Fibroblast of mammary gland (primary cell): ENCODE measurements at regions not wholly inside any gene's neighbourhood (a gene's known extent, or its start where the extent isn't known, plus 50 kb on each side); places are given as distances from the start of the nearest gene placed in this dataset.

Experiments used
- DNase-seq: peaks from one replicate; pipeline ENCODE4 v3.0.0-alpha.2; 2010; ENCODE audit warnings: low read depth
- H3K4me3 ChIP-seq: 2 replicates; pipeline ENCODE4 v1.5.1; 2011; ENCODE audit warnings: low read depth, mild to moderate bottlenecking, low read length, moderate library complexity; ENCODE audit not compliant: control insufficient read depth
- TF ChIP-seq, protein P1 (sequence below): conservative IDR thresholded peaks from 2 replicates; pipeline ENCODE4 v1.5.1; 2011; ENCODE audit warnings: low read depth, low read length, inconsistent platforms; ENCODE audit not compliant: control insufficient read depth, insufficient read depth

DNA sequence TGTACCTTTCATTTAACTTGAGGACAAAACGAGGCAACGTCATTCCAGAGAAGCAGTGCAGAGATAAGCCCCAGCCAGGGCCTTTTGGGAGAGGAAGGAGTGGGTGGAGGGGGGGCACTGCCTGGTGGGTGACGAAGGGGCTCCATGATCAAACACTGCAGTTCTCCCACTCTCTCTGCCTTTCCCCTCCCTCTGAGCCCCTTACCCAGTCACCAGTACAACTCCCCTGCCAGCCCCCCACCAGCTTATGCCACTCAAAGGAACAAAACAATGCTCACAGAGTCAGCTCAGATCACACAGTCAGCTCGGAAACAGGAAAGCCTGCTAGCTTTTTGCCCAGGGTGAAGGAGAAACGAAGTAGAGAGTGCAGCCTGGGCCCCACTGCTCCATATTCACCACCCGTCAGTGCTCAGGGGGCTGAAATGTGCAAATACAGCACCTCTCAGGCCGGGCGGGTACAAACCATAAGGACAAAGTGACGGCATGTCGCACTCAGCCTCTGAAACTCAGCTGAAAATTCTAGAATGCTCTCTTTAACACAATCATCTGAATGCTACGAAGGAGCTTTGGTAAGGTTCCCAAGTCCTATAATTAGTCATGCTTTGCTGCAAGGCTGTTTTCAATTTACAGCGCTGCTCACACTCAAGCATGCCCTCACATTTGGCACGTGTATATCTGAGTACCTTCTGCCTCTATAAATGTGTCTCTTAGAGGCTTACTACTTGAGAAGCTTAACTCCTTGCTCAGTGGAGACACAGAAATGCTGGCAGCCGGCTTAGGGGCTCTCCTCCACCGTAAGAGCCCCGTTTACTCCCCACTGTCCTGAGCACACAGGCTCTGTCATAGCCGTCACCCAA, 65.8 kb upstream of the RAB4A start:
- TF ChIP-seq, protein P1, sequence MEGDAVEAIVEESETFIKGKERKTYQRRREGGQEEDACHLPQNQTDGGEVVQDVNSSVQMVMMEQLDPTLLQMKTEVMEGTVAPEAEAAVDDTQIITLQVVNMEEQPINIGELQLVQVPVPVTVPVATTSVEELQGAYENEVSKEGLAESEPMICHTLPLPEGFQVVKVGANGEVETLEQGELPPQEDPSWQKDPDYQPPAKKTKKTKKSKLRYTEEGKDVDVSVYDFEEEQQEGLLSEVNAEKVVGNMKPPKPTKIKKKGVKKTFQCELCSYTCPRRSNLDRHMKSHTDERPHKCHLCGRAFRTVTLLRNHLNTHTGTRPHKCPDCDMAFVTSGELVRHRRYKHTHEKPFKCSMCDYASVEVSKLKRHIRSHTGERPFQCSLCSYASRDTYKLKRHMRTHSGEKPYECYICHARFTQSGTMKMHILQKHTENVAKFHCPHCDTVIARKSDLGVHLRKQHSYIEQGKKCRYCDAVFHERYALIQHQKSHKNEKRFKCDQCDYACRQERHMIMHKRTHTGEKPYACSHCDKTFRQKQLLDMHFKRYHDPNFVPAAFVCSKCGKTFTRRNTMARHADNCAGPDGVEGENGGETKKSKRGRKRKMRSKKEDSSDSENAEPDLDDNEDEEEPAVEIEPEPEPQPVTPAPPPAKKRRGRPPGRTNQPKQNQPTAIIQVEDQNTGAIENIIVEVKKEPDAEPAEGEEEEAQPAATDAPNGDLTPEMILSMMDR: no peak
- peak; percentile 96 for DNase-seq
- no peak overlapping the region for H3K4me3 ChIP-seq

DNA sequence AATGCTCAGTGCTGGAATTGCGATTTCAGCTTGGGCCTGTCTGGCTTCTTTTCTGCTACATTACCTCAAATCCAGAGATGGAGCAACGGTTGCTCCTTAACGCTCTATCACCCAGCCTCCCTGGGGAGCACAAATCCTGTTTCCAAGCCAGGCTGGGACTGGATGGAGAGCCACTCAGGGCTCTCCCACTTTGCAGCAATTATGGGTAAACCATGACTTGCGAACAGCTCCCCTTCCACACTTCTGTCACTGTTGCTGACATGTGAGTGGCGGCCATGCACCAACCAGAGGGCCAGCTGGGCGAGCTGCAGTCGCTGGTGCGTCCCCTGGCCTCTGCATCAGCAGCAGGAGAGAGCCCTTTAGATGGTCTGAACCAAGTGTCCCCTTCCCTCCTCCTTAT, 65.1 kb upstream of the RAB4A start:
- TF ChIP-seq, protein P1: no peak
- no peak overlapping the region for H3K4me3 ChIP-seq
- DNase-seq: no peak

GRCh38 chr1:229207916-229208315, 63.0 kb upstream of the RAB4A start:
- no peak overlapping the region for H3K4me3 ChIP-seq
- TF ChIP-seq, protein P1: no peak
- no peak for DNase-seq

DNA sequence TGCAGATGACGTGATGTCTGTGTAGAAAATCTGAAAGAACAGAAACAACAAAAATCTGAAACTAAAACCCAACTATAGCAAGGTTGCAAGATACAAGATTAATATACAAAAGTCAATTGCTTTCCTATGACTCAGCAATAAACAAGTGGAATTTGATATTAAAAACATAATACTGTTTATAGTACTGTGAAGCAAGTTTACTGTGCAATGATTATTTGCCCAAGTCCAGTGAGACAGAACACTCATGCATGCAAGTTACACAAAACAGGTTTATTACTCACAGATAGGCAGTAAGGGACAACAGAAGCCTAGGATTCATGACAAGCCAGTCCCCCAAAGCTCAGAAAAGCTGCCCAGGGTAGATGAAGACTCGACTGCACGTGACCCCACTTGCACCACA, 62.4 kb upstream of the RAB4A start:
- H3K4me3 ChIP-seq: no peak overlapping the region
- TF ChIP-seq, protein P1: no peak
- DNase-seq: no peak

GRCh38 chr1:229209386-229209785, 61.5 kb upstream of the RAB4A start:
- DNase-seq: peak; percentile 53
- TF ChIP-seq, protein P1: no peak
- no peak overlapping the region for H3K4me3 ChIP-seq

GRCh38 chr1:229209816-229210215, 61.1 kb upstream of the RAB4A start:
- DNase-seq: peak; percentile 85
- no peak overlapping the region for H3K4me3 ChIP-seq
- TF ChIP-seq, protein P1: no peak
